Neural crest cell (in vitro differentiated cells): ENCODE measurements at regions not wholly inside any gene's neighbourhood (a gene's known extent, or its start where the extent isn't known, plus 50 kb on each side); places are given as distances from the start of the nearest gene placed in this dataset.
"Not testable (repeated sequence)": the region's sequence is repeated elsewhere in the genome, so short reads cannot be mapped to it uniquely, and the experiment has no call there.

Experiments
- DNase-seq: peaks from one replicate; pipeline ENCODE4 v3.0.0; 2021; ENCODE audit warnings: low read depth, mixed read lengths, low spot score
- H3K27ac Mint-ChIP-seq: one replicate; pipeline ENCODE4 v1.8.0; 2021; ENCODE audit warnings: mild to moderate bottlenecking, mixed read lengths; ENCODE audit not compliant: unreplicated experiment
- H3K27me3 Mint-ChIP-seq: 2 replicates; pipeline ENCODE4 v1.8.0; 2021; ENCODE audit warnings: low read depth, mild to moderate bottlenecking, mixed read lengths
- H3K36me3 Mint-ChIP-seq: 2 replicates; pipeline ENCODE4 v1.8.0; 2021; ENCODE audit warnings: low read depth, mild to moderate bottlenecking, mixed read lengths
- H3K4me1 Mint-ChIP-seq: 2 replicates; pipeline ENCODE4 v1.8.0; 2021; ENCODE audit warnings: mixed read lengths
- H3K4me3 Mint-ChIP-seq: one replicate; pipeline ENCODE4 v1.8.0; 2021; ENCODE audit warnings: mild to moderate bottlenecking, mixed read lengths
- H3K9me3 Mint-ChIP-seq: 2 replicates; pipeline ENCODE4 v1.8.0; 2021; ENCODE audit warnings: mixed read lengths
- TF ChIP-seq, protein P1 (sequence below): fragments of 200-600 bp; sonication (generic); conservative IDR thresholded peaks from 2 replicates; pipeline ENCODE4 v1.5.0; 2021; ENCODE audit warnings: antibody characterized with exemption, mild to moderate bottlenecking

DNA sequence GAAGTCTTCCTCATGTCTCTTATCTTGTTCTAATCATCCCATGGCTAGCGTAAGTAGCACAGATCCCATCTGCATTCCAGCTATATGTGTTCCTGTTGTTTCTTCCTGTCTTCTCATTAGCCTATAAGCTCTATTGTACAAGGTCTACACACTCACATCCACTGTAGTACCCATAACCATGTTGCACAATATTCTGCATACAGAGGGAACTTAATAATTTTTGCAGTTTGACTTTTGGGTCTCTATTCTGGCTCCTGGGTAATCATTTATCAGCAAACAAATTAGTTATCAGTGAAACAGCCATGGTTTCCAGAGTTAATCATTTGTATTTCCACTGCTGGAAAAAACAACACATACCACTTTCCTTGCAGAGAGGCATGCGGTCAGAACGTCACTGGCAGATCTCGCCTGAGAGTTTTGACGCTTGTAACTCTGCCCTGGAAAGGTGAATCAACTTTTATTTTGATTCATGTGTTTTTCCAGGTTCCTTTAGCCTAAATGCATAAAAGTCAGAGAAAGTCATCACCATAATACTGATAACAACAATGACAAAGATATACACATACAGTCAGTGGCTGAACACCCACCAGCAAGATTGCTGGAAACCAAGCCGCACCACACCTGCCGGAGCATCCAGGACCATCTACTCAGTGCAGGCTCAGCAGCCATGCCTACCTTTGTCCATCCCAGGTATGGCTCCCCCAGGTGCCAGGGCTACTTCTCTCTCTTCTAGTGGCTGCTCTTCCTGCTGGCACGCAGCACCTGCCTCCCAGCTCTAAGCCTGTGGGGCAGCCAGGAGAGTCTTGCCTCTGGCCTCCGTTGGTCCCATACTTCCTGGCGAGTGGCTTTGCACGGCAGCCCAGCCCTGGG is 158.2 kb downstream of the QRSL1 start:
- H3K4me3 Mint-ChIP-seq: no peak overlapping the region
- no peaks in the 10 kb centered on the region for H3K9me3 Mint-ChIP-seq
- no peaks in the 10 kb centered on the region for H3K36me3 Mint-ChIP-seq
- no peak overlapping the region for H3K27ac Mint-ChIP-seq
- no peaks in the 10 kb centered on the region for H3K4me1 Mint-ChIP-seq
- TF ChIP-seq, protein P1, sequence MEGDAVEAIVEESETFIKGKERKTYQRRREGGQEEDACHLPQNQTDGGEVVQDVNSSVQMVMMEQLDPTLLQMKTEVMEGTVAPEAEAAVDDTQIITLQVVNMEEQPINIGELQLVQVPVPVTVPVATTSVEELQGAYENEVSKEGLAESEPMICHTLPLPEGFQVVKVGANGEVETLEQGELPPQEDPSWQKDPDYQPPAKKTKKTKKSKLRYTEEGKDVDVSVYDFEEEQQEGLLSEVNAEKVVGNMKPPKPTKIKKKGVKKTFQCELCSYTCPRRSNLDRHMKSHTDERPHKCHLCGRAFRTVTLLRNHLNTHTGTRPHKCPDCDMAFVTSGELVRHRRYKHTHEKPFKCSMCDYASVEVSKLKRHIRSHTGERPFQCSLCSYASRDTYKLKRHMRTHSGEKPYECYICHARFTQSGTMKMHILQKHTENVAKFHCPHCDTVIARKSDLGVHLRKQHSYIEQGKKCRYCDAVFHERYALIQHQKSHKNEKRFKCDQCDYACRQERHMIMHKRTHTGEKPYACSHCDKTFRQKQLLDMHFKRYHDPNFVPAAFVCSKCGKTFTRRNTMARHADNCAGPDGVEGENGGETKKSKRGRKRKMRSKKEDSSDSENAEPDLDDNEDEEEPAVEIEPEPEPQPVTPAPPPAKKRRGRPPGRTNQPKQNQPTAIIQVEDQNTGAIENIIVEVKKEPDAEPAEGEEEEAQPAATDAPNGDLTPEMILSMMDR: no peak
- no peak for DNase-seq
- H3K27me3 Mint-ChIP-seq: no peaks in the 10 kb centered on the region

DNA sequence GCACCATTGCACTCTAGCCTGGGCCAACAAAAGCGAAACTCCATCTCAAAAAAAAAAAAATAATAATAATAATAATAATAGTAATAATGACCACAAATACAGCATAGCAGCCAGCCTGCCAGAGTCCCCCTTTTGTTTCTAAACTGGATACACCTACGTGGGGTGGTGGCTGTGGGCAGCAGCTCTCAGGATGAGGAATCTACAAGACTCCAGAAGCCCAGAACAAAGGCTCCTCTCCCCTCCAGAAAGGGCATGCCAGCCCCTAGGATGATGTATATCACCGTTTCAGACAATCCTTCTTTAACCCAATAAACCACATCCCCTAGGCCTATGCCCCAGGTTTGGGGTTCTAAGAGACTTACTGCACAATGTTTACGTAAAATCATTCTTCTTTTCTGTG is 155.9 kb downstream of the QRSL1 start:
- no peaks in the 10 kb centered on the region for H3K4me1 Mint-ChIP-seq
- H3K27me3 Mint-ChIP-seq: no peaks in the 10 kb centered on the region
- DNase-seq: no peak
- TF ChIP-seq, protein P1: no peak
- no peak overlapping the region for H3K4me3 Mint-ChIP-seq
- no peak overlapping the region for H3K27ac Mint-ChIP-seq
- no peaks in the 10 kb centered on the region for H3K36me3 Mint-ChIP-seq
- H3K9me3 Mint-ChIP-seq: peaks cover 3% of the 10 kb centered on the region

DNA sequence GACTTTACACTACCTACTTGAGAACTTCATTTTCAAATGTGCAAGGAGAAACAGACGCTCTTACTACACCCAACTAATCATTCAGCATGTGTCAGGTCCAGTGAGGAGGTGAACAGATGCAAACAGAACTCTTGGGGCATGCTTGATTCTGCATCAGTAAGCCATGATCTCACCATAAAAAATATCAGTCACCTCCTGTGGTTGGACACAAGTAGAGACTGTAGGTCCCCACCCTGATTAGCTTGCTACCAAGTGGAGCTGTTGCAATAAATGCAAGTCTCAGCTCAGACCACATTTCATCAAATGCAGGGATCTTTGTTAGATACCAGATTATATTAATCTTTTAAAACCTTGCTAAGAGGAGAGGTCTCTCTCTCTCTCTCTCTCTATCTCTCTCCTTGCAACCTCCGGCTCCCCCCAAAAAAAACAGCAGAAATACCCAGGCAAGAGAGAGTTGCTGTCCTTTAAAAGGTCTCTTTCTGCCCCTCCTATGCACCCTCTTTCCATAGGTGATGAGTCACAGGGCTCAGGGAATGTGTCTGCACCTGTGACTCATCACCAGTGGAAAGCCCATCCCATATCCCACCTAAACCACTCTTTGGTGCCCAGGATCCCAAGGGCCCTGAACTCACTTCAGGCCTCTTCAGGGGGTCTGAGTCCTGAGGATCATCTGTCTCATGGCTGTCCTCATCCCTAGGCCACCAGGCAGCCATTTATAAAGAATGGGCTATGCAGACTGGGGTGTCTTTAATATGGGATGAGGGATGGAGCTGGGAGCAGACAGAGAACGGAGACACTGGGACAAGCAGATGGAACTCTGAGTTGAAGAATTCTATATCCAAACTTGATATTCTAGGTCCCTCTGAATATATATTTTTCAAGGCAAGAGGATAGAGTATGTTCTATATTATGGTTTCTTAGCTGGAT is 154.5 kb downstream of the QRSL1 start:
- TF ChIP-seq, protein P1: no peak
- Mint-ChIP-seq H3K36me3 (peaks cover under 1% of the 10 kb centered on the region), H3K27ac (no peak overlapping the region), H3K4me1 (no peaks in the 10 kb centered on the region), H3K27me3 (no peaks in the 10 kb centered on the region), H3K4me3 (no peak overlapping the region), H3K9me3 (peaks cover 14% of the 10 kb centered on the region)
- DNase-seq: no peak

DNA sequence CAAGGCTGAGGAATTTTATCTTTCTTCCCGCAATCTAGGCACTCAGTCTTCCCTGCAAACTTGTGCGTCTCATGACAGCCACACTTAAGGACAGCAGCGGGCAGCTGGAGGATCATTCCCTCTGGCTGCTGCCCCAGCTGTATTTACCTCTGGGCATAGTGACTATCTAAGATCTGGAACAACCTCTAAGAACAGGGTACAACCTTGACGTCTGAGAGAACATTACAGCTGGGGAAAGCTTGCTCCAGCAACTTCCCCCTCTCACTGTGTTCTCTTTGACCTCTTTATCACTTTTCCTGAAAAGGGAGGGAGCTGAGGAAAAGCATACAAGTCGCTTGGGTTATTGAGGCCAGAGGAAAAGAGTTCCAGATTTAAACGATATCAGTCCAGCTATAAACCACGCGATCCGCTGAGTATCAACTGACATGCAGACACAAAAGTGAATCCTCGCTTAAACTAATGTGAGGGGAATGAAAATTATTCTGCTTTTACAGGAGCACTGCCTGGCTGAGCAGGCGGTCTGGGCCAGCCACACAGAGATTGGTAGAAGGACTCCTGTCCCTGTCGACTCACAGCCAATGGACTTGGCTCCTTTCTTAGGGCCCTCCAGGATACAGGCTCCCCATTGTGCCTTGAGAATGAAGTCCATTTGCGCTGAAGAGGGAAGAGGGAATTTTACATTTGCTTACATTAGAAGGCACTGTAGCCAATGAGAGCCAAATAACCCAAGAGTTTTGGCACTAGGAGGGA is 153.3 kb downstream of the QRSL1 start:
- H3K4me1 Mint-ChIP-seq: no peaks in the 10 kb centered on the region
- TF ChIP-seq, protein P1: no peak
- no peak overlapping the region for H3K27ac Mint-ChIP-seq
- peaks cover 5% of the 10 kb centered on the region for H3K36me3 Mint-ChIP-seq
- H3K4me3 Mint-ChIP-seq: no peak overlapping the region
- H3K9me3 Mint-ChIP-seq: peaks cover 18% of the 10 kb centered on the region
- DNase-seq: no peak
- no peaks in the 10 kb centered on the region for H3K27me3 Mint-ChIP-seq

DNA sequence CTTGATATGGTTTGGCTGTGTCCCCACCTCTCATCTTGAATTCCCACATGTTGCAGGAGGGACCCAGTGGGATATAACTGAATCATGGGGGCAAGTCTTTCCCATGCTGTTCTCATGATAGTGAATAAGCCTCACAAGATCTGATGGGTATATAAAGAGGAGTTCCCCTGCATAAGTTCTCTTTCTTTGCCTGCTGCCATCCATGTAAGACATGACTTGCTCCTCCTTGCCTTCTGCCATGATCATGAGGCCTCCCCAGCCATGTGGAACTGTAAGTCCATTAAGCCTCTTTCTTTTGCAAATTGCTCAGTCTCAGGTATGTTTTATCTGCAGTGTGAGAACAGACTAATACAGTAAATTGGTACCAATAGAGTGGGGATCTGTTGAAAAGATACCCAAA is 150.2 kb downstream of the QRSL1 start:
- not testable (repeated sequence) for H3K27me3 Mint-ChIP-seq, DNase-seq, H3K36me3 Mint-ChIP-seq, H3K27ac Mint-ChIP-seq, H3K4me1 Mint-ChIP-seq, H3K4me3 Mint-ChIP-seq
- H3K9me3 Mint-ChIP-seq: peaks cover 18% of the 10 kb centered on the region
